Neural progenitor cell (in vitro differentiated cells): ENCODE measurements at regions not wholly inside any gene's neighbourhood (a gene's known extent, or its start where the extent isn't known, plus 50 kb on each side); places are given as distances from the start of the nearest gene placed in this dataset.

ENCODE experiments used
- EZH2phosphoT487 ChIP-seq: fragments of 200-600 bp; sonication (generic); IDR thresholded peaks from 2 replicates; pipeline ENCODE4 v1.6.1; 2017; ENCODE audit warnings: antibody characterized with exemption
- TF ChIP-seq, protein P1 (sequence below): fragments of 200-600 bp; sonication (generic); IDR thresholded peaks from 2 replicates; pipeline ENCODE4 v1.5.1; 2017; ENCODE audit warnings: antibody characterized with exemption, mild to moderate bottlenecking

DNA sequence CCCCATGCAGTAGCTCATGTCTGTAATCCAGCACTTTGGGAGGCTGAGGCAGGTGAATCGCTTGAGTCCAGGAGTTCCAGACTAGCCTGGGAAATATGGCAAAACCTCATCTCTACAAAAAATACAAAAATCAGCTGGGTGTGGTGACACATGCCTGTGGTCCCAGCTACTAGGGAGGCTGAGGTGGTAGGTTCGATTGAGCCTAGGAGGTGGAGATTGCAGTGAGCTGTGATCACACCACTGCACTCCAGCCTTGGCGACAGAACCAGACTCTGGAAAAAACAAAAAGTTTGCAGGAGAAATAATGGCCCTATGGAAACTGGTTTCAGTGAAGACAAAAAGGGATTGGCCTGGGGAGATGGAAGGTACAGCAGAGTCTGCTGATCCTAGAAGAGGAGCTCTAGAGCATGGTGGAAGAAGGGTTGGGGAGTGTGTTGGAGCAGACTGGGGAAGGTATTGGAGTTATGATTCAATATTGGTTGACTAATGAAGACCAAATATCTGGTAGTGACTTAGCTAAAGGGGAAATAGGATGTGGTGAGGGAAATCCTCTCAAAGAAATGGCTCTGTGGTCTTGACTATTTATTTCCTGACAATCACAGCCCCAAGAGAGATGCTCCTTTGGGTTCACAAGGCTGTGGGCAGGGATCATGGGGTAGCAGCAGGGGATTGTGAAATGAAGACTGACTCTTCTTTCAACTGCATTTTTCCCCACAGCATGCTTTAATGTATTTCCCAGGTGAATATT, 281.9 kb downstream of the UTRN start:
- TF ChIP-seq, protein P1, sequence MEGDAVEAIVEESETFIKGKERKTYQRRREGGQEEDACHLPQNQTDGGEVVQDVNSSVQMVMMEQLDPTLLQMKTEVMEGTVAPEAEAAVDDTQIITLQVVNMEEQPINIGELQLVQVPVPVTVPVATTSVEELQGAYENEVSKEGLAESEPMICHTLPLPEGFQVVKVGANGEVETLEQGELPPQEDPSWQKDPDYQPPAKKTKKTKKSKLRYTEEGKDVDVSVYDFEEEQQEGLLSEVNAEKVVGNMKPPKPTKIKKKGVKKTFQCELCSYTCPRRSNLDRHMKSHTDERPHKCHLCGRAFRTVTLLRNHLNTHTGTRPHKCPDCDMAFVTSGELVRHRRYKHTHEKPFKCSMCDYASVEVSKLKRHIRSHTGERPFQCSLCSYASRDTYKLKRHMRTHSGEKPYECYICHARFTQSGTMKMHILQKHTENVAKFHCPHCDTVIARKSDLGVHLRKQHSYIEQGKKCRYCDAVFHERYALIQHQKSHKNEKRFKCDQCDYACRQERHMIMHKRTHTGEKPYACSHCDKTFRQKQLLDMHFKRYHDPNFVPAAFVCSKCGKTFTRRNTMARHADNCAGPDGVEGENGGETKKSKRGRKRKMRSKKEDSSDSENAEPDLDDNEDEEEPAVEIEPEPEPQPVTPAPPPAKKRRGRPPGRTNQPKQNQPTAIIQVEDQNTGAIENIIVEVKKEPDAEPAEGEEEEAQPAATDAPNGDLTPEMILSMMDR, result no peak
- TF ChIP-seq EZH2phosphoT487, result no peak
